ENCODE measurements at regions not wholly inside any gene's neighbourhood (a gene's known extent, or its start where the extent isn't known, plus 50 kb on each side); places are given as distances from the start of the nearest gene placed in this dataset.

DNA sequence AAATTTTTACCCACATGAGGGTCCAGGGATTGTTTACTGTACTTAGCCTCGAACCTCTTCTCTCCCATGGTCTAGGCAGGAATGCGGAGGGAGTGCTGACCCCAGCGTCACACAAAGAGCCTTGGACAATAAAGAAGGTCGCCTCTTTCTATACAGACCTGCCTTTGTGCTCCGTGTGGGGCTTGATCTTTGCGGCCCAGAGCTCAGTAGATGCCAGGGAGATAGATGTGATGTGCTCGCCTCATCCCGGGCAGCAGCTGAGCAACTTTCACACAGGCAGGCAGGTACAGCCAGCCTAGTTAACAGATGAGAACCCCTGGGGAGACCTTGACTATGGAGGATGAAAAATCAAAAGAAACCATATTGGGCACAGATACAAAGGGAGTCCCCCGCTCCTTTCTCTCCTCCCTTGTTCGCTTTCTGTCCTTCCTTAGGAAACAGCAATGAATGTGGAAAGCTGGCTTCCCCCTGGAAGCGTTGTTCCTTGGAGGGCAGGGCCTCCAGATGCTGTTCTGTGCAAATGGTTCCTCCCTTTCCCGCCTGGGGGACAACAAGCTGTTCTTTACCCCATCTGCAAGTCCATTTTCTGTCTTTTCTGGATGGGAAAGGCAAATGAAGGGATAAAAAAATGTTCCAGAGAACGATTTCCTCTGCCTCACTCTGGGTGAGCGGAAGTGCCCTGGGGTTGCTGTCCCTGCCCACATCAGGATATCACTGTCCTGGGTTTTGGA is 128.3 kb downstream of the OLIG3 start:
- H3K9me3 ChIP-seq (ENCODE audit: low read depth, low read length, poor library complexity, severe bottlenecking), result no peaks in the 10 kb centered on the region
- CTCF ChIA-PET, result no interaction called here
- no peaks in the 10 kb centered on the region for H3K4me1 ChIP-seq (ENCODE audit: insufficient read depth, low read length, poor library complexity, severe bottlenecking)
- no TSS peak for BruUV-seq (replicated peaks)
- no peak for DNase-seq (ENCODE audit: low spot score)
- no peaks in the 10 kb centered on the region for H3K27me3 ChIP-seq (replicated peaks; ENCODE audit: insufficient read depth, low read depth, low read length, poor library complexity)
- no peak overlapping the region for H3K4me3 ChIP-seq (ENCODE audit: low read depth, low read length, poor library complexity, severe bottlenecking)
- intact Hi-C loops (cut with micrococcal nuclease; ENCODE audit: unreplicated experiment), result no loop called here
- TF ChIP-seq, protein P1, sequence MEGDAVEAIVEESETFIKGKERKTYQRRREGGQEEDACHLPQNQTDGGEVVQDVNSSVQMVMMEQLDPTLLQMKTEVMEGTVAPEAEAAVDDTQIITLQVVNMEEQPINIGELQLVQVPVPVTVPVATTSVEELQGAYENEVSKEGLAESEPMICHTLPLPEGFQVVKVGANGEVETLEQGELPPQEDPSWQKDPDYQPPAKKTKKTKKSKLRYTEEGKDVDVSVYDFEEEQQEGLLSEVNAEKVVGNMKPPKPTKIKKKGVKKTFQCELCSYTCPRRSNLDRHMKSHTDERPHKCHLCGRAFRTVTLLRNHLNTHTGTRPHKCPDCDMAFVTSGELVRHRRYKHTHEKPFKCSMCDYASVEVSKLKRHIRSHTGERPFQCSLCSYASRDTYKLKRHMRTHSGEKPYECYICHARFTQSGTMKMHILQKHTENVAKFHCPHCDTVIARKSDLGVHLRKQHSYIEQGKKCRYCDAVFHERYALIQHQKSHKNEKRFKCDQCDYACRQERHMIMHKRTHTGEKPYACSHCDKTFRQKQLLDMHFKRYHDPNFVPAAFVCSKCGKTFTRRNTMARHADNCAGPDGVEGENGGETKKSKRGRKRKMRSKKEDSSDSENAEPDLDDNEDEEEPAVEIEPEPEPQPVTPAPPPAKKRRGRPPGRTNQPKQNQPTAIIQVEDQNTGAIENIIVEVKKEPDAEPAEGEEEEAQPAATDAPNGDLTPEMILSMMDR (conservative IDR thresholded peaks at IDR 0.05; ENCODE audit: low read depth, low read length), result no peak
- TF ChIP-seq EZH2 (IDR thresholded peaks at IDR 0.05; ENCODE audit: borderline replicate concordance, low read depth, low read length, poor library complexity, severe bottlenecking), result no peak
- H3K27ac ChIP-seq (ENCODE audit: low read depth, low read length, poor library complexity, severe bottlenecking), result no peak overlapping the region
- POLR2A ChIA-PET (ENCODE audit: low non-redundant PET), result no interaction called here
- no peaks in the 10 kb centered on the region for H3K36me3 ChIP-seq (ENCODE audit: insufficient read depth, low read length, poor library complexity, severe bottlenecking)

DNA sequence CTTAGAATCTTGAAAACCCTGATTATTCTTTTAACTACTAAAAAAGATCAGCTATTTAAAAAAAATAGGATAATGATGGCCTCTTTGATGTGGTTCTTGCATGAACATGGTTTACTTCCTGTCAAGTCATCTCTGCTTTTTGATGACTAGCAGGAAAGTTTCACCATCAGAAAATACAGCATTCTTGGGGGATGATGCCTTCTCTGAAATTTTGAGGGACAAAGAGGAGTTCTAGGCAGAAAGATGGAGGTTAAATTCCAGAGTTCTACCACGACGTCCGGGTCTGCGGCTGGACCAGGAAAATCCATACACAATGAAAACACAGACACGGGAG is 130.4 kb downstream of the OLIG3 start:
- TF ChIP-seq EZH2 (IDR thresholded peaks at IDR 0.05; ENCODE audit: borderline replicate concordance, low read depth, low read length, poor library complexity, severe bottlenecking), result no peak
- CTCF ChIA-PET, result no interaction called here
- H3K4me3 ChIP-seq (ENCODE audit: low read depth, low read length, poor library complexity, severe bottlenecking), result no peak overlapping the region
- POLR2A ChIA-PET (ENCODE audit: low non-redundant PET), result no interaction called here
- no peaks in the 10 kb centered on the region for H3K36me3 ChIP-seq (ENCODE audit: insufficient read depth, low read length, poor library complexity, severe bottlenecking)
- no peak for DNase-seq (ENCODE audit: low spot score)
- H3K27ac ChIP-seq (ENCODE audit: low read depth, low read length, poor library complexity, severe bottlenecking), result no peak overlapping the region
- intact Hi-C loops (cut with micrococcal nuclease; ENCODE audit: unreplicated experiment), result no loop called here
- no peaks in the 10 kb centered on the region for H3K27me3 ChIP-seq (replicated peaks; ENCODE audit: insufficient read depth, low read depth, low read length, poor library complexity)
- H3K4me1 ChIP-seq (ENCODE audit: insufficient read depth, low read length, poor library complexity, severe bottlenecking), result no peaks in the 10 kb centered on the region
- no peaks in the 10 kb centered on the region for H3K9me3 ChIP-seq (ENCODE audit: low read depth, low read length, poor library complexity, severe bottlenecking)
- no TSS peak for BruUV-seq (replicated peaks)

DNA sequence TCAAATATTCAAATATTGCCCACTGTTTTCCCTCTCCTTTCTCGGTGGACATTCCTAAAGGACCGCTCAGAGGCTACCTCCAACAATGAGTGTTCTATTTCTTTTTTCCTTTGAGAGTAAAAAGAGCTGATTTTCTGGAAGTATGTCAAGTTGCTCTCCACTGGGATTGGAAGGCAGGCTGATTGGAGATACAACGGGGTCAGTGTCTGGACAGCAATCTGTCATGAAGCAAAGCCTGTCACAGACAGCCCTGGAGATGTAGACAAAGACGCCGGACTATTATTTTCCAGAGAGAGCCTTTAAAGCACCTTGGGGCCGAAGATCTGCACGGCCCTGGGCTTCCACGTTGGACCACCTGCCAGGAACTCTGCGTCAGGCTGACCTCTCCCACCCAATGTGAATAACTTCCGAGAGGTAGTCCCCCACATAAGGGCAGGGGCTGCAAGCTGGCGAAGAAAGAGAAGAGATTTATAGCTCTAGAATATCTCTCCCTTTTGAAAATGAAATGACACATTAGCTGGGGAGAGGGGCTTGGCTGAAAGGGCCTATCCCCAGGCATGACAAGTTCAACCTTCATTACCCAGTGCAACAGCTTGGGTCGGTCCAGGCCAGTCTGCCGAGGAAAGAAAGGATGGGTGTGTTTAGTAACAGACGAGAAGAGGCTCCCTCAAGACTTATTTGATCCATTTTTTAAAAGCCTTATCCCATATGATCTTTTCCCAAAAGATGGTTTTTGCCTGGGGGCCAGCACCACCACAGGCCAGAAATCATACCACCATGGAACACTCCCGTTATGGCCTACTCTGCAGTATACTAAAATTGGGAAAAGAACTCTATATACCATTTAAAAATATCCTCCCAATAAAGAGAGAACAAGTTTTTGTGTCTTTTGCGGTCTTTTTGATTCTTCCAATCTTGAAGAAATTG is 131.1 kb downstream of the OLIG3 start:
- Histone ChIP-seq H3K27me3 (replicated peaks; ENCODE audit: insufficient read depth, low read depth, low read length, poor library complexity) (no peaks in the 10 kb centered on the region), H3K4me1 (ENCODE audit: insufficient read depth, low read length, poor library complexity, severe bottlenecking) (no peaks in the 10 kb centered on the region), H3K27ac (ENCODE audit: low read depth, low read length, poor library complexity, severe bottlenecking) (no peak overlapping the region), H3K9me3 (ENCODE audit: low read depth, low read length, poor library complexity, severe bottlenecking) (no peaks in the 10 kb centered on the region), H3K4me3 (ENCODE audit: low read depth, low read length, poor library complexity, severe bottlenecking) (no peak overlapping the region), H3K36me3 (ENCODE audit: insufficient read depth, low read length, poor library complexity, severe bottlenecking) (no peaks in the 10 kb centered on the region)
- no peak for DNase-seq (ENCODE audit: low spot score)
- intact Hi-C loops (cut with micrococcal nuclease; ENCODE audit: unreplicated experiment), result no loop called here
- ChIA-PET POLR2A (ENCODE audit: low non-redundant PET) (no interaction called here), CTCF (no interaction called here)
- BruUV-seq (replicated peaks), result no TSS peak
- no peak for TF ChIP-seq EZH2 (IDR thresholded peaks at IDR 0.05; ENCODE audit: borderline replicate concordance, low read depth, low read length, poor library complexity, severe bottlenecking)
- TF ChIP-seq, protein P1 (conservative IDR thresholded peaks at IDR 0.05; ENCODE audit: low read depth, low read length), result no peak
